GM23248 (cell line): ENCODE measurements at regions not wholly inside any gene's neighbourhood (a gene's known extent, or its start where the extent isn't known, plus 50 kb on each side); places are given as distances from the start of the nearest gene placed in this dataset.

ENCODE experiments used
- DNase-seq: peaks from one replicate; pipeline ENCODE4 v3.0.0-alpha.2; 2015
- H2AFZ ChIP-seq: fragments of 200-600 bp; sonication (generic); 2 replicates; pipeline ENCODE4 v1.6.1; 2016; ENCODE audit warnings: antibody characterized with exemption
- H3F3A ChIP-seq: fragments of 200-600 bp; sonication (generic); 2 replicates; pipeline ENCODE4 v1.6.1; 2016; ENCODE audit warnings: mild to moderate bottlenecking, antibody characterized with exemption, mixed run types; ENCODE audit not compliant: insufficient read depth
- H3K27ac ChIP-seq: fragments of 200-600 bp; sonication (generic); 2 replicates; pipeline ENCODE4 v1.5.1; 2016; ENCODE audit warnings: mild to moderate bottlenecking
- H3K27me3 ChIP-seq: fragments of 200-600 bp; sonication (generic); replicated peaks from 2 replicates; pipeline ENCODE4 v1.6.1; 2016; ENCODE audit warnings: mild to moderate bottlenecking; ENCODE audit not compliant: insufficient read depth
- H3K36me3 ChIP-seq: fragments of 200-600 bp; sonication (generic); 2 replicates; pipeline ENCODE4 v1.6.1; 2016; ENCODE audit warnings: low read depth, mild to moderate bottlenecking
- H3K4me1 ChIP-seq: fragments of 200-600 bp; sonication (generic); 2 replicates; pipeline ENCODE4 v1.6.1; 2016; ENCODE audit warnings: mild to moderate bottlenecking; ENCODE audit not compliant: insufficient read depth
- H3K4me2 ChIP-seq: fragments of 200-600 bp; sonication (generic); one replicate; pipeline ENCODE4 v1.6.1; 2016; ENCODE audit warnings: mild to moderate bottlenecking; ENCODE audit not compliant: unreplicated experiment
- H3K4me3 ChIP-seq: fragments of 200-600 bp; sonication (generic); 2 replicates; pipeline ENCODE4 v1.5.1; 2016; ENCODE audit warnings: mild to moderate bottlenecking
- H3K79me2 ChIP-seq: fragments of 200-600 bp; sonication (generic); 2 replicates; pipeline ENCODE4 v1.6.1; 2016; ENCODE audit warnings: mild to moderate bottlenecking; ENCODE audit not compliant: insufficient read depth
- H3K9ac ChIP-seq: fragments of 200-600 bp; sonication (generic); 2 replicates; pipeline ENCODE4 v1.6.1; 2016; ENCODE audit warnings: mild to moderate bottlenecking
- H3K9me2 ChIP-seq: fragments of 200-600 bp; sonication (generic); 2 replicates; pipeline ENCODE4 v1.6.1; 2016; ENCODE audit warnings: mixed run types, mild to moderate bottlenecking, moderate library complexity; ENCODE audit not compliant: insufficient read depth
- H3K9me3 ChIP-seq: fragments of 200-600 bp; sonication (generic); one replicate; pipeline ENCODE4 v1.6.1; 2017; ENCODE audit warnings: low read depth
- H4K20me1 ChIP-seq: fragments of 200-600 bp; sonication (generic); 2 replicates; pipeline ENCODE4 v1.6.0; 2016; ENCODE audit not compliant: insufficient read depth
- EZH2 ChIP-seq: fragments of 200-600 bp; sonication (generic); IDR thresholded peaks from 2 replicates; pipeline ENCODE4 v1.6.1; 2018; ENCODE audit warnings: antibody characterized with exemption, mild to moderate bottlenecking; ENCODE audit not compliant: insufficient read depth, poor library complexity, severe bottlenecking
- EZH2phosphoT487 ChIP-seq: fragments of 200-600 bp; sonication (generic); IDR thresholded peaks from 2 replicates; pipeline ENCODE4 v1.6.1; 2018; ENCODE audit warnings: antibody characterized with exemption, moderate library complexity, mild to moderate bottlenecking, low read depth; ENCODE audit not compliant: insufficient read depth
- WGBS, 2 experiments: methylation state at CpG; one replicate each; pipeline ENCODE4 v1.1.6; 2015 to 2017; ENCODE audit warnings: low lambda C conversion rate in 2 of 2, low coverage in 1 of 2; ENCODE audit errors: missing lambda C conversion rate in 2 of 2; 5-methylcytosine and 5-hydroxymethylcytosine counted together
- in situ Hi-C: fragments of 300-500 bp; cut with MboI; formaldehyde crosslinking; loops from 2 replicates; pipeline ENCODE4 v1.15.0; 2020

DNA sequence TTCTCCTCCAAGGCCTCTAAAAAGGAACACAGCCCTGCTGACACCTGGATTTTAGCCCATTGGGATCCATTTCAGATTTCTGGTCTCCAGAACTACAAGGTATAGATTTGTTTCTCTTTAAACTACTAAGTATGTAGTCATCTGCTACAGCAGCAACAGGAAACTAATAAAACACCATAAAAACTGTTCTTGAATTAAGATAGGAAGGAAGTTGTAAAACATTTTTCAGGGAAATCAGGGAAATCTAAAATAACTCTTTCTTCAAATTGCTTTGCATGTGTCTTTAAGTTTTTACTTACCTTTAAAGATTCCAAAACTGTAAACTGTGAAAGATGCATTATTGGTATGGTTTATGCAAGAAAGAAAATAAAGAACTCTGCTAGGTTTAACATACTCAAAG, 407.0 kb upstream of the TOM1L1 start:
- Histone ChIP-seq H3F3A (no peaks in the 10 kb centered on the region), H3K79me2 (no peaks in the 10 kb centered on the region), H4K20me1 (no peaks in the 10 kb centered on the region), H3K4me2 (no peak overlapping the region), H3K27ac (no peak overlapping the region), H3K4me1 (no peaks in the 10 kb centered on the region), H2AFZ (no peak overlapping the region), H3K9me2 (no peaks in the 10 kb centered on the region), H3K4me3 (no peak overlapping the region), H3K36me3 (no peaks in the 10 kb centered on the region), H3K9me3 (no peaks in the 10 kb centered on the region), H3K27me3 (no peaks in the 10 kb centered on the region), H3K9ac (no peak overlapping the region)
- no peak for DNase-seq
- no peak for TF ChIP-seq EZH2phosphoT487
- no peak for TF ChIP-seq EZH2
- in situ Hi-C loops, result no loop called here

- Histone ChIP-seq H2AFZ (no peak overlapping the region), H4K20me1 (no peaks in the 10 kb centered on the region), H3K27me3 (no peaks in the 10 kb centered on the region), H3K4me2 (no peak overlapping the region), H3K4me1 (no peaks in the 10 kb centered on the region), H3K27ac (no peak overlapping the region), H3K4me3 (no peak overlapping the region), H3K9me2 (no peaks in the 10 kb centered on the region), H3K9ac (no peak overlapping the region), H3F3A (no peaks in the 10 kb centered on the region), H3K9me3 (no peaks in the 10 kb centered on the region), H3K79me2 (no peaks in the 10 kb centered on the region), H3K36me3 (no peaks in the 10 kb centered on the region)
- TF ChIP-seq EZH2phosphoT487 (no peak), EZH2 (no peak)
- no peak for DNase-seq
- 24 to 27% methylated on average over 9 of the region's 9 CpGs for WGBS, 2 experiments
- in situ Hi-C loops, result no loop called here
Measured at GRCh38 chr17:54494721-54495715, 405.6 kb upstream of the TOM1L1 start.

- Histone ChIP-seq H3K36me3 (no peaks in the 10 kb centered on the region), H3K27ac (no peak overlapping the region), H3K27me3 (no peaks in the 10 kb centered on the region), H3K9me3 (no peaks in the 10 kb centered on the region), H3K4me3 (no peak overlapping the region), H3F3A (no peaks in the 10 kb centered on the region), H3K79me2 (no peaks in the 10 kb centered on the region), H4K20me1 (no peaks in the 10 kb centered on the region), H3K4me1 (no peaks in the 10 kb centered on the region), H3K4me2 (no peak overlapping the region), H3K9ac (no peak overlapping the region), H3K9me2 (no peaks in the 10 kb centered on the region), H2AFZ (no peak overlapping the region)
- in situ Hi-C loops, result no loop called here
- TF ChIP-seq EZH2phosphoT487, result no peak
- TF ChIP-seq EZH2, result no peak
- DNase-seq, result no peak
Measured at GRCh38 chr17:54505404-54505803, 395.2 kb upstream of the TOM1L1 start.

DNA sequence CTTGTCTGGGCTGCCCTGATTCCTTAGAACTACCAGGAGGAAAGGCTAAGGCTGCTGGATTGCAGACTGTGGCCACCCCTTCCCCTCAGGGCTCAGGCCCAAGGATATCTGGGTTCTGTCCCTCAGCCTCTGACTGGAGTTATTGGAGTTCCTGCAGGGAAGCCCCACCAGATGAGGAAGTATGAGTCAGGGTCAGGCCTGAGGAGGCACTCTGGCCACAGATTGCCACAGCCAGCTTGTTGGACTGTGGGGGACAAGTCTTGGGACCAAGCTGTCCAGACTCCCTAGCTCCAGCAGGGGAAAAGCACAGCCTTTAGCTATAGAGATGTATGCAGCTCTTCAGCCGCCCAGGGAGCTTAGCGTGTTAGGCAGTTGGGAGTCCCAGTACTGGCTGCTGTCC, 381.9 kb upstream of the TOM1L1 start:
- no peak for DNase-seq
- WGBS, 2 experiments, result 39 to 51% methylated on average over 2 of the region's 2 CpGs
- in situ Hi-C loops, result no loop called here

More for the DNA sequence above, 381.9 kb upstream of the TOM1L1 start:
- Histone ChIP-seq H2AFZ (no peak overlapping the region), H3K9me2 (no peaks in the 10 kb centered on the region), H3K9me3 (peaks cover 2% of the 10 kb centered on the region), H3K79me2 (no peaks in the 10 kb centered on the region), H3K4me2 (no peak overlapping the region), H3K27ac (no peak overlapping the region), H3F3A (no peaks in the 10 kb centered on the region), H3K4me3 (no peak overlapping the region), H3K27me3 (no peaks in the 10 kb centered on the region), H3K4me1 (no peaks in the 10 kb centered on the region), H3K36me3 (no peaks in the 10 kb centered on the region), H3K9ac (no peak overlapping the region), H4K20me1 (no peaks in the 10 kb centered on the region)
- no peak for TF ChIP-seq EZH2
- TF ChIP-seq EZH2phosphoT487, result no peak
